HCT116 (cell line): ENCODE measurements at regions not wholly inside any gene's neighbourhood (a gene's known extent, or its start where the extent isn't known, plus 50 kb on each side); places are given as distances from the start of the nearest gene placed in this dataset.

Source experiments
- ATAC-seq: fragments of 200-7000 bp; cut with Tn5 transposase; 2 replicates; pipeline ENCODE4 v1.9.1; 2020; ENCODE audit warnings: mild to moderate bottlenecking, moderate library complexity
- BruUV-seq: library from RNA; stranded (reverse); fragments of 400-500 nt; replicated peaks from 2 replicates; lab custom pipeline; 2021; lab: Mats Ljungman, UMichigan
- CTCF ChIA-PET: fragments of 300-600 bp; sonication (Branson Sonifier 250); formaldehyde crosslinking; loops from one replicate; lab custom pipeline; 2021; ENCODE audit warnings: antibody characterized with exemption; lab: Charles Lee
- POLR2A ChIA-PET: fragments of 300-600, 350-600 bp; sonication (Branson Sonifier 250); formaldehyde crosslinking; loops from one replicate; lab custom pipeline; 2021; ENCODE audit warnings: antibody characterized with exemption; lab: Charles Lee
- RAD21 ChIA-PET, 2 experiments: fragments of 300-600 bp; sonication (Branson Sonifier 250); formaldehyde crosslinking; loops; one replicate each; lab custom pipeline; 2023; ENCODE audit warnings: low total read pairs in 2 of 2; ENCODE audit not compliant: uncharacterized antibody in 2 of 2, unreplicated experiment in 2 of 2, low non-redundant PET in 1 of 2; lab: Charles Lee
- DNase-seq: peaks from one replicate; pipeline ENCODE4 v3.0.0-alpha.2; 2010; ENCODE audit warnings: low read depth, low spot score
- H2AFZ ChIP-seq: fragments of 200-600 bp; shearing (Covaris generic), sonication (generic); 2 replicates; pipeline ENCODE4 v1.6.1; 2017; ENCODE audit warnings: low read depth, mixed run types, mixed read lengths, antibody characterized with exemption, low read length; ENCODE audit not compliant: poor library complexity, severe bottlenecking
- H3K27ac ChIP-seq: 2 replicates; pipeline ENCODE4 v1.5.1; 2012; ENCODE audit warnings: low read depth, low read length
- H3K27me3 ChIP-seq: fragments of 200-600 bp; sonication (generic); 2 replicates; pipeline ENCODE4 v1.6.1; 2016; ENCODE audit warnings: mixed run types, low read length, mixed read lengths; ENCODE audit not compliant: insufficient read depth
- H3K36me3 ChIP-seq, 2 experiments: fragments of 200-500 bp in 1 of 2; fragments of 200-600 bp in 1 of 2; sonication (Bioruptor generic) in 1 of 2; sonication (generic) in 1 of 2; 2 replicates each; pipeline versions ENCODE4 v1.5.1 to v1.6.1; 2014 to 2016; ENCODE audit warnings: low read length in 2 of 2, inconsistent platforms in 1 of 2, mixed read lengths in 1 of 2, mixed run types in 1 of 2; ENCODE audit not compliant: insufficient read depth in 2 of 2, control insufficient read depth in 1 of 2
- H3K4me1 ChIP-seq, 2 experiments: fragments of 200-600 bp in 1 of 2; sonication (generic) in 1 of 2; 2 replicates each; pipeline versions ENCODE4 v1.5.1 to v1.6.1; 2012 to 2017; ENCODE audit warnings: low read length in 2 of 2, inconsistent platforms in 1 of 2, mild to moderate bottlenecking in 1 of 2, mixed read lengths in 1 of 2, mixed run types in 1 of 2, moderate library complexity in 1 of 2; ENCODE audit not compliant: insufficient read depth in 2 of 2, control insufficient read depth in 1 of 2
- H3K4me2 ChIP-seq: fragments of 200-600 bp; sonication (generic); 2 replicates; pipeline ENCODE4 v1.6.1; 2017; ENCODE audit warnings: mixed run types, low read length, mixed read lengths
- H3K4me3 ChIP-seq, 2 experiments: fragments of 200-600 bp in 1 of 2; sonication (generic) in 1 of 2; replicated peaks in 1 of 2; 2 replicates each; pipeline ENCODE4 v1.5.1; 2011 to 2016; ENCODE audit warnings: low read length in 2 of 2, control low read depth in 1 of 2, low read depth in 1 of 2, mild to moderate bottlenecking in 1 of 2, mixed read lengths in 1 of 2, mixed run types in 1 of 2
- H3K79me2 ChIP-seq: fragments of 200-600 bp; sonication (generic); 2 replicates; pipeline ENCODE4 v1.6.1; 2017; ENCODE audit warnings: mild to moderate bottlenecking, mixed run types, low read length, moderate library complexity, mixed read lengths; ENCODE audit not compliant: insufficient read depth
- H3K9ac ChIP-seq: fragments of 200-600 bp; sonication (generic); 2 replicates; pipeline ENCODE4 v1.6.1; 2016; ENCODE audit warnings: low read length, mixed read lengths
- H3K9me2 ChIP-seq: fragments of 200-600 bp; sonication (generic), shearing (Covaris generic); 2 replicates; pipeline ENCODE4 v1.6.1; 2017; ENCODE audit warnings: mixed run types, mild to moderate bottlenecking, moderate library complexity; ENCODE audit not compliant: insufficient read depth
- H3K9me3 ChIP-seq, 2 experiments: fragments of 200-500 bp in 1 of 2; fragments of 200-600 bp in 1 of 2; sonication (Bioruptor generic) in 1 of 2; sonication (generic) in 1 of 2; 2 replicates each; pipeline ENCODE4 v1.6.1; 2014 to 2017; ENCODE audit warnings: low read length in 2 of 2, mixed read lengths in 2 of 2, inconsistent platforms in 1 of 2, low read depth in 1 of 2, mild to moderate bottlenecking in 1 of 2, mixed run types in 1 of 2, moderate library complexity in 1 of 2; ENCODE audit not compliant: control insufficient read depth in 1 of 2, insufficient read depth in 1 of 2
- H4K20me1 ChIP-seq: fragments of 200-600 bp; sonication (generic), shearing (Covaris generic); 2 replicates; pipeline ENCODE4 v1.6.1; 2017; ENCODE audit warnings: mixed run types, mild to moderate bottlenecking, moderate library complexity; ENCODE audit not compliant: insufficient read depth
- ATF3 ChIP-seq: IDR thresholded peaks from 2 replicates; pipeline ENCODE4 v1.6.1; 2012
- CBX3 ChIP-seq: IDR thresholded peaks from 2 replicates; pipeline ENCODE4 v1.6.1; 2012; ENCODE audit warnings: low read depth
- CEBPB ChIP-seq: IDR thresholded peaks from 2 replicates; pipeline ENCODE4 v1.6.1; 2012; ENCODE audit warnings: low read depth
- ELF1 ChIP-seq: IDR thresholded peaks from 2 replicates; pipeline ENCODE4 v1.6.1; 2012; ENCODE audit warnings: low read depth, borderline replicate concordance
- EZH2 ChIP-seq: fragments of 200-600 bp; sonication (generic); IDR thresholded peaks from 2 replicates; pipeline ENCODE4 v1.6.1; 2017; ENCODE audit warnings: antibody characterized with exemption, mixed run types
- EZH2phosphoT487 ChIP-seq: fragments of 200-600 bp; IDR thresholded peaks from 2 replicates; pipeline ENCODE4 v1.6.1; 2018; ENCODE audit warnings: antibody characterized with exemption, borderline replicate concordance
- FOSL1 ChIP-seq: IDR thresholded peaks from 2 replicates; pipeline ENCODE4 v1.6.1; 2012; ENCODE audit warnings: low read depth
- JUND ChIP-seq: IDR thresholded peaks from 2 replicates; pipeline ENCODE4 v1.6.1; 2012
- POLR2A ChIP-seq: IDR thresholded peaks from 2 replicates; pipeline ENCODE4 v1.7.0; 2011; ENCODE audit warnings: borderline replicate concordance; ENCODE audit not compliant: insufficient read depth, insufficient read length; ENCODE audit errors: extremely low read depth
- POLR2AphosphoS5 ChIP-seq: IDR thresholded peaks from 2 replicates; pipeline ENCODE4 v1.6.1; 2011; ENCODE audit warnings: mild to moderate bottlenecking, low read depth, low read length, moderate library complexity
- REST ChIP-seq: IDR thresholded peaks from 2 replicates; pipeline ENCODE4 v1.6.1; 2012; ENCODE audit warnings: low read depth
- SIN3A ChIP-seq: IDR thresholded peaks from 2 replicates; pipeline ENCODE4 v1.6.1; 2012; ENCODE audit warnings: low read depth
- SP1 ChIP-seq: IDR thresholded peaks from 2 replicates; pipeline ENCODE4 v1.6.1; 2012; ENCODE audit warnings: low read depth
- SRF ChIP-seq: IDR thresholded peaks from 2 replicates; pipeline ENCODE4 v1.6.1; 2012; ENCODE audit warnings: low read depth
- TCF7L2 ChIP-seq: IDR thresholded peaks from 2 replicates; pipeline ENCODE4 v1.7.0; 2011; ENCODE audit warnings: borderline replicate concordance, inconsistent platforms; ENCODE audit not compliant: insufficient read depth, insufficient read length; ENCODE audit errors: extremely low read depth
- ZFX ChIP-seq: fragments of 450-650 bp; IDR thresholded peaks from 2 replicates; pipeline ENCODE4 v1.6.1; 2017
- ZNF274 ChIP-seq: fragments of 200-500 bp; sonication (Bioruptor generic); IDR thresholded peaks from 2 replicates; pipeline ENCODE4 v1.6.1; 2014; ENCODE audit warnings: mild to moderate bottlenecking, low read depth, low read length, inconsistent platforms
- intact Hi-C: fragments of 100-400 bp; cut with micrococcal nuclease; formaldehyde crosslinking; loops from 2 replicates; pipeline ENCODE4 v1.10.0; 2022
- TF ChIP-seq, protein P1 (sequence below): IDR thresholded peaks from 2 replicates; pipeline ENCODE4 v1.6.1; 2011; ENCODE audit warnings: mild to moderate bottlenecking, low read length, moderate library complexity; ENCODE audit not compliant: insufficient replicate concordance; ENCODE audit errors: extremely low read depth
- TF ChIP-seq, protein P2 (sequence below): IDR thresholded peaks from 2 replicates; pipeline ENCODE4 v1.6.1; 2012

- H3K4me2 ChIP-seq, result no peak overlapping the region
- CTCF ChIA-PET, result no interaction called here
- no peaks in the 10 kb centered on the region for H3K4me1 ChIP-seq
- no peaks in the 10 kb centered on the region for H3K79me2 ChIP-seq
- H2AFZ ChIP-seq, result no peak overlapping the region
- RAD21 ChIA-PET, result no interaction called here
- no TSS peak for BruUV-seq
- no peak overlapping the region for H3K9ac ChIP-seq
- no peak for DNase-seq
- no peaks in the 10 kb centered on the region for H3K36me3 ChIP-seq
- no peaks in the 10 kb centered on the region for H4K20me1 ChIP-seq
- POLR2A ChIA-PET, result no interaction called here
- no peaks in the 10 kb centered on the region for H3K9me3 ChIP-seq
- H3K27ac ChIP-seq, result no peak overlapping the region
- no peaks in the 10 kb centered on the region for H3K27me3 ChIP-seq
- intact Hi-C loops, result no loop called here
- H3K4me3 ChIP-seq, result no peak overlapping the region
- TF ChIP-seq SRF, result no peak
- TF ChIP-seq SP1, result no peak
- no peak for TF ChIP-seq ELF1
- TF ChIP-seq, protein P1, sequence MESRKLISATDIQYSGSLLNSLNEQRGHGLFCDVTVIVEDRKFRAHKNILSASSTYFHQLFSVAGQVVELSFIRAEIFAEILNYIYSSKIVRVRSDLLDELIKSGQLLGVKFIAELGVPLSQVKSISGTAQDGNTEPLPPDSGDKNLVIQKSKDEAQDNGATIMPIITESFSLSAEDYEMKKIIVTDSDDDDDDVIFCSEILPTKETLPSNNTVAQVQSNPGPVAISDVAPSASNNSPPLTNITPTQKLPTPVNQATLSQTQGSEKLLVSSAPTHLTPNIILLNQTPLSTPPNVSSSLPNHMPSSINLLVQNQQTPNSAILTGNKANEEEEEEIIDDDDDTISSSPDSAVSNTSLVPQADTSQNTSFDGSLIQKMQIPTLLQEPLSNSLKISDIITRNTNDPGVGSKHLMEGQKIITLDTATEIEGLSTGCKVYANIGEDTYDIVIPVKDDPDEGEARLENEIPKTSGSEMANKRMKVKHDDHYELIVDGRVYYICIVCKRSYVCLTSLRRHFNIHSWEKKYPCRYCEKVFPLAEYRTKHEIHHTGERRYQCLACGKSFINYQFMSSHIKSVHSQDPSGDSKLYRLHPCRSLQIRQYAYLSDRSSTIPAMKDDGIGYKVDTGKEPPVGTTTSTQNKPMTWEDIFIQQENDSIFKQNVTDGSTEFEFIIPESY, result no peak
- no peak for TF ChIP-seq ATF3
- no peak for TF ChIP-seq ZNF274
- no peak for TF ChIP-seq ZFX
- TF ChIP-seq EZH2, result no peak
- no peak for TF ChIP-seq REST
- no peak for TF ChIP-seq CBX3
- TF ChIP-seq, protein P2, sequence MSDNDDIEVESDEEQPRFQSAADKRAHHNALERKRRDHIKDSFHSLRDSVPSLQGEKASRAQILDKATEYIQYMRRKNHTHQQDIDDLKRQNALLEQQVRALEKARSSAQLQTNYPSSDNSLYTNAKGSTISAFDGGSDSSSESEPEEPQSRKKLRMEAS, result no peak
- TF ChIP-seq FOSL1, result no peak
- no peak for TF ChIP-seq POLR2A
- no peak for TF ChIP-seq SIN3A
- TF ChIP-seq JUND, result no peak
- no peak for TF ChIP-seq CEBPB
- no peak for TF ChIP-seq EZH2phosphoT487
- TF ChIP-seq TCF7L2, result no peak
- TF ChIP-seq POLR2AphosphoS5, result no peak
- H3K9me2 ChIP-seq, result no peaks in the 10 kb centered on the region
- ATAC-seq, result no peak
Measured at GRCh38 chr5:93280518-93280917, 300.5 kb downstream of the NR2F1-AS1 start.
